ENCODE measurements at regions not wholly inside any gene's neighbourhood (a gene's known extent, or its start where the extent isn't known, plus 50 kb on each side); places are given as distances from the start of the nearest gene placed in this dataset.

GRCh38 chr3:147832611-147833010, 423.4 kb downstream of the ZIC1 start:
- no peak for TF ChIP-seq EP300 (IDR thresholded peaks at IDR 0.05)
- no peak for TF ChIP-seq POLR2AphosphoS5 (IDR thresholded peaks at IDR 0.05)
- no peak for TF ChIP-seq CTCF (IDR thresholded peaks at IDR 0.05)
- no peak for TF ChIP-seq POLR2A (IDR thresholded peaks at IDR 0.05)

Data from gastroesophageal sphincter (tissue), 3 donors.